Calu3 (cell line): ENCODE measurements at regions not wholly inside any gene's neighbourhood (a gene's known extent, or its start where the extent isn't known, plus 50 kb on each side); places are given as distances from the start of the nearest gene placed in this dataset.

Experiments
- BruUV-seq: library from RNA; stranded (reverse); fragments of 400-500 nt; replicated peaks from 2 replicates; lab custom pipeline; 2021; lab: Mats Ljungman, UMichigan
- CTCF ChIA-PET: fragments of 300-600 bp; sonication (Branson Sonifier 250); formaldehyde crosslinking; loops from one replicate; lab custom pipeline; 2022; ENCODE audit warnings: antibody characterized with exemption; lab: Charles Lee
- DNase-seq: peaks from one replicate; pipeline ENCODE4 v3.0.0; 2022
- H3K27ac Mint-ChIP-seq: one replicate; pipeline ENCODE4 v1.8.0; 2022; ENCODE audit warnings: mixed read lengths; ENCODE audit not compliant: unreplicated experiment
- H3K27me3 Mint-ChIP-seq: one replicate; pipeline ENCODE4 v1.8.0; 2022; ENCODE audit warnings: mixed read lengths; ENCODE audit not compliant: unreplicated experiment
- H3K36me3 Mint-ChIP-seq: one replicate; pipeline ENCODE4 v1.8.0; 2022; ENCODE audit warnings: mild to moderate bottlenecking, moderate library complexity, mixed read lengths; ENCODE audit not compliant: insufficient read depth, unreplicated experiment
- H3K4me1 Mint-ChIP-seq: one replicate; pipeline ENCODE4 v1.8.0; 2022; ENCODE audit warnings: mild to moderate bottlenecking, low read depth, mixed read lengths; ENCODE audit not compliant: unreplicated experiment
- H3K4me3 Mint-ChIP-seq: one replicate; pipeline ENCODE4 v1.8.0; 2022; ENCODE audit warnings: mild to moderate bottlenecking, low read depth, moderate library complexity, mixed read lengths; ENCODE audit not compliant: unreplicated experiment
- H3K9me3 Mint-ChIP-seq: one replicate; pipeline ENCODE4 v1.8.0; 2022; ENCODE audit warnings: low read depth, mixed read lengths; ENCODE audit not compliant: unreplicated experiment
- CTCF ChIP-seq: fragments of 200-600 bp; IDR thresholded peaks from one replicate; pipeline ENCODE4 v1.8.0; 2022; ENCODE audit warnings: antibody characterized with exemption; ENCODE audit not compliant: unreplicated experiment
- intact Hi-C: fragments of 100-400 bp; cut with micrococcal nuclease; formaldehyde crosslinking; loops from one replicate; pipeline ENCODE4 v1.10.0; 2022; ENCODE audit not compliant: unreplicated experiment

- BruUV-seq: no TSS peak
- no peak for TF ChIP-seq CTCF
- intact Hi-C loops: loop anchor here (5.0 to 10.0 kb wide), 3 partner anchors 319 to 859 kb away; partner anchors contain the start of gene ZIC5
- no peaks in the 10 kb centered on the region for H3K4me1 Mint-ChIP-seq
- peak; percentile 60 for DNase-seq
- peaks cover 8% of the 10 kb centered on the region for H3K36me3 Mint-ChIP-seq
- peak overlapping the region; percentile 52 for H3K4me3 Mint-ChIP-seq
- CTCF ChIA-PET: interaction anchor here (1.3 to 1.6 kb wide), 2 partner anchors 580 to 859 kb away, joined by 3 to 7 read pairs; no protein-coding TSS in a partner anchor
- no peaks in the 10 kb centered on the region for H3K27me3 Mint-ChIP-seq
- H3K9me3 Mint-ChIP-seq: no peaks in the 10 kb centered on the region
- peak overlapping the region; percentile 75 for H3K27ac Mint-ChIP-seq
These were observed 154.2 kb downstream of the TM9SF2 start for GRCh38 chr13:99655351-99656091.

- intact Hi-C loops: loop anchor here (10.0 kb wide), 2 partner anchors 321 to 861 kb away; partner anchors contain the start of gene ZIC5
- Mint-ChIP-seq H3K36me3 (peaks cover 8% of the 10 kb centered on the region), H3K4me1 (no peaks in the 10 kb centered on the region), H3K9me3 (no peaks in the 10 kb centered on the region), H3K27me3 (no peaks in the 10 kb centered on the region), H3K4me3 (no peak overlapping the region), H3K27ac (peak overlapping the region; percentile 27)
- no peak for DNase-seq
- no TSS peak for BruUV-seq
- CTCF ChIA-PET: interaction anchor here (0.6 kb wide), 1 partner anchor 23 kb away, joined by 3 read pairs; no protein-coding TSS in a partner anchor
- no peak for TF ChIP-seq CTCF
These were observed 152.8 kb downstream of the TM9SF2 start for GRCh38 chr13:99654076-99654475.

- CTCF ChIA-PET: no interaction called here
- Mint-ChIP-seq H3K27ac (no peak overlapping the region), H3K27me3 (no peaks in the 10 kb centered on the region), H3K4me1 (no peaks in the 10 kb centered on the region), H3K9me3 (no peaks in the 10 kb centered on the region), H3K36me3 (peaks cover 8% of the 10 kb centered on the region), H3K4me3 (no peak overlapping the region)
- intact Hi-C loops: loop anchor here (10.0 kb wide), 2 partner anchors 321 to 861 kb away; partner anchors contain the start of gene ZIC5
- TF ChIP-seq CTCF: no peak
- no peak for DNase-seq
- no TSS peak for BruUV-seq
These were observed 152.3 kb downstream of the TM9SF2 start for GRCh38 chr13:99653526-99653925.

GRCh38 chr13:99652901-99653300, 151.6 kb downstream of the TM9SF2 start:
- H3K27ac Mint-ChIP-seq: no peak overlapping the region
- no peaks in the 10 kb centered on the region for H3K9me3 Mint-ChIP-seq
- no peak overlapping the region for H3K4me3 Mint-ChIP-seq
- H3K4me1 Mint-ChIP-seq: no peaks in the 10 kb centered on the region
- intact Hi-C loops: loop anchor here (10.0 kb wide), 2 partner anchors 322 to 862 kb away; partner anchors contain the start of gene ZIC5
- DNase-seq: no peak
- no peak for TF ChIP-seq CTCF
- H3K36me3 Mint-ChIP-seq: peaks cover 8% of the 10 kb centered on the region
- BruUV-seq: no TSS peak
- CTCF ChIA-PET: no interaction called here
- no peaks in the 10 kb centered on the region for H3K27me3 Mint-ChIP-seq
